ACC112 (cell line): ENCODE measurements at regions not wholly inside any gene's neighbourhood (a gene's known extent, or its start where the extent isn't known, plus 50 kb on each side); places are given as distances from the start of the nearest gene placed in this dataset.

ENCODE experiments used
- H2AFZ ChIP-seq: fragments of 200-600 bp; sonication (generic); one replicate; pipeline ENCODE4 v1.6.0; 2017; ENCODE audit warnings: antibody characterized with exemption, low read length; ENCODE audit not compliant: unreplicated experiment
- H3K27ac ChIP-seq: fragments of 200-600 bp; sonication (generic); 2 replicates; pipeline ENCODE4 v1.5.1; 2014; ENCODE audit warnings: low read depth, mild to moderate bottlenecking, antibody characterized with exemption, low read length, moderate library complexity
- H3K27me3 ChIP-seq: fragments of 200-600 bp; sonication (generic); 2 replicates; pipeline ENCODE4 v1.6.1; 2014; ENCODE audit warnings: mild to moderate bottlenecking, antibody characterized with exemption, low read length, moderate library complexity, mixed read lengths; ENCODE audit not compliant: insufficient read depth
- H3K36me3 ChIP-seq: fragments of 200-600 bp; sonication (generic); 2 replicates; pipeline ENCODE4 v1.6.1; 2016; ENCODE audit warnings: mild to moderate bottlenecking, antibody characterized with exemption, low read length, moderate library complexity, mixed read lengths; ENCODE audit not compliant: insufficient read depth
- H3K4me1 ChIP-seq: fragments of 200-600 bp; sonication (generic); one replicate; pipeline ENCODE4 v1.6.1; 2016; ENCODE audit warnings: low read length, mixed read lengths; ENCODE audit not compliant: insufficient read depth, unreplicated experiment, control insufficient read depth
- H3K4me3 ChIP-seq: fragments of 200-600 bp; sonication (generic); 2 replicates; pipeline ENCODE4 v1.5.1; 2014; ENCODE audit warnings: mild to moderate bottlenecking, low read depth, low read length
- H3K79me2 ChIP-seq: fragments of 200-600 bp; sonication (generic); one replicate; pipeline ENCODE4 v1.6.0; 2016; ENCODE audit warnings: low read length; ENCODE audit not compliant: control insufficient read depth, unreplicated experiment, insufficient read depth

- Histone ChIP-seq H3K27ac (no peak overlapping the region), H3K4me3 (no peak overlapping the region), H2AFZ (no peak overlapping the region), H3K79me2 (no peaks in the 10 kb centered on the region), H3K27me3 (no peaks in the 10 kb centered on the region), H3K4me1 (peaks cover 11% of the 10 kb centered on the region), H3K36me3 (no peaks in the 10 kb centered on the region)
These were observed 312.7 kb downstream of the PRL start for GRCh38 chr6:21984135-21984534.

GRCh38 chr6:21984561-21984960 lies 312.3 kb downstream of the PRL start:
- no peaks in the 10 kb centered on the region for H3K27me3 ChIP-seq
- H3K27ac ChIP-seq: no peak overlapping the region
- no peaks in the 10 kb centered on the region for H3K36me3 ChIP-seq
- H3K79me2 ChIP-seq: no peaks in the 10 kb centered on the region
- H2AFZ ChIP-seq: no peak overlapping the region
- no peak overlapping the region for H3K4me3 ChIP-seq
- H3K4me1 ChIP-seq: peaks cover 11% of the 10 kb centered on the region

- Histone ChIP-seq H2AFZ (no peak overlapping the region), H3K4me3 (no peak overlapping the region), H3K27me3 (no peaks in the 10 kb centered on the region), H3K4me1 (peaks cover 11% of the 10 kb centered on the region), H3K27ac (no peak overlapping the region), H3K36me3 (no peaks in the 10 kb centered on the region), H3K79me2 (no peaks in the 10 kb centered on the region)
These were observed 310.9 kb downstream of the PRL start for GRCh38 chr6:21985904-21986303.

GRCh38 chr6:21986703-21987102 lies 310.1 kb downstream of the PRL start:
- Histone ChIP-seq H3K27me3 (no peaks in the 10 kb centered on the region), H3K36me3 (no peaks in the 10 kb centered on the region), H3K27ac (no peak overlapping the region), H2AFZ (peak overlapping the region; percentile 47), H3K4me1 (peaks cover 11% of the 10 kb centered on the region), H3K79me2 (no peaks in the 10 kb centered on the region), H3K4me3 (no peak overlapping the region)

- peak overlapping the region; percentile 62 for H3K4me3 ChIP-seq
- H2AFZ ChIP-seq: peak overlapping the region; percentile 47
- no peaks in the 10 kb centered on the region for H3K79me2 ChIP-seq
- H3K36me3 ChIP-seq: no peaks in the 10 kb centered on the region
- H3K4me1 ChIP-seq: peaks cover 16% of the 10 kb centered on the region
- H3K27me3 ChIP-seq: no peaks in the 10 kb centered on the region
- H3K27ac ChIP-seq: peak overlapping the region; percentile 62
These were observed 309.3 kb downstream of the PRL start for GRCh38 chr6:21987501-21987957.

- no peaks in the 10 kb centered on the region for H3K79me2 ChIP-seq
- no peaks in the 10 kb centered on the region for H3K36me3 ChIP-seq
- no peaks in the 10 kb centered on the region for H3K27me3 ChIP-seq
- peaks cover 17% of the 10 kb centered on the region for H3K4me1 ChIP-seq
- H2AFZ ChIP-seq: no peak overlapping the region
- no peak overlapping the region for H3K27ac ChIP-seq
- H3K4me3 ChIP-seq: no peak overlapping the region
These were observed 306.3 kb downstream of the PRL start for GRCh38 chr6:21990577-21990976.

GRCh38 chr6:21992178-21992967 lies 304.5 kb downstream of the PRL start:
- H3K79me2 ChIP-seq: no peaks in the 10 kb centered on the region

GRCh38 chr6:21993841-21994240 lies 303.0 kb downstream of the PRL start:
- Histone ChIP-seq H3K79me2 (no peaks in the 10 kb centered on the region), H3K27ac (no peak overlapping the region), H3K4me1 (peaks cover 6% of the 10 kb centered on the region)

More at GRCh38 chr6:21992178-21992967, 304.5 kb downstream of the PRL start:
- no peaks in the 10 kb centered on the region for H3K36me3 ChIP-seq
- H3K4me3 ChIP-seq: no peak overlapping the region
- H2AFZ ChIP-seq: peak overlapping the region; percentile 40
- peaks cover 11% of the 10 kb centered on the region for H3K4me1 ChIP-seq
- H3K27ac ChIP-seq: no peak overlapping the region
- H3K27me3 ChIP-seq: no peaks in the 10 kb centered on the region

GRCh38 chr6:21994821-21995220 lies 302.0 kb downstream of the PRL start:
- H3K36me3 ChIP-seq: no peaks in the 10 kb centered on the region
- no peak overlapping the region for H2AFZ ChIP-seq
- no peaks in the 10 kb centered on the region for H3K79me2 ChIP-seq
- H3K27ac ChIP-seq: no peak overlapping the region
- no peak overlapping the region for H3K4me3 ChIP-seq
- peaks cover 11% of the 10 kb centered on the region for H3K4me1 ChIP-seq
- H3K27me3 ChIP-seq: no peaks in the 10 kb centered on the region

More at GRCh38 chr6:21993841-21994240, 303.0 kb downstream of the PRL start:
- Histone ChIP-seq H3K27me3 (no peaks in the 10 kb centered on the region), H3K4me3 (no peak overlapping the region), H3K36me3 (no peaks in the 10 kb centered on the region), H2AFZ (no peak overlapping the region)

GRCh38 chr6:21995318-21995717 lies 301.5 kb downstream of the PRL start:
- Histone ChIP-seq H3K27me3 (no peaks in the 10 kb centered on the region), H3K27ac (no peak overlapping the region), H3K79me2 (no peaks in the 10 kb centered on the region), H3K4me3 (no peak overlapping the region), H2AFZ (no peak overlapping the region), H3K4me1 (peaks cover 11% of the 10 kb centered on the region), H3K36me3 (no peaks in the 10 kb centered on the region)

GRCh38 chr6:21996425-21997118 lies 300.3 kb downstream of the PRL start:
- H3K79me2 ChIP-seq: no peaks in the 10 kb centered on the region
- H3K4me1 ChIP-seq: peaks cover 11% of the 10 kb centered on the region
- no peaks in the 10 kb centered on the region for H3K36me3 ChIP-seq
- H2AFZ ChIP-seq: no peak overlapping the region
- no peak overlapping the region for H3K27ac ChIP-seq
- H3K27me3 ChIP-seq: no peaks in the 10 kb centered on the region
- H3K4me3 ChIP-seq: no peak overlapping the region
